OCI-LY1 (cell line): ENCODE measurements at regions not wholly inside any gene's neighbourhood (a gene's known extent, or its start where the extent isn't known, plus 50 kb on each side); places are given as distances from the start of the nearest gene placed in this dataset.

Source experiments
- EZH2 ChIP-seq: fragments of 200-600 bp; sonication (generic), shearing (Covaris generic); IDR thresholded peaks from 2 replicates; pipeline ENCODE4 v1.8.0; 2017; ENCODE audit warnings: borderline replicate concordance, mixed run types, mild to moderate bottlenecking, antibody characterized with exemption, low read length, moderate library complexity, mixed read lengths
- TF ChIP-seq, protein P1 (sequence below): fragments of 200-600 bp; sonication (generic), shearing (Covaris generic); IDR thresholded peaks from 2 replicates; pipeline ENCODE4 v1.5.1; 2017; ENCODE audit warnings: mild to moderate bottlenecking, antibody characterized with exemption, low read length, moderate library complexity, mixed read lengths

- no peak for TF ChIP-seq EZH2
- TF ChIP-seq, protein P1, sequence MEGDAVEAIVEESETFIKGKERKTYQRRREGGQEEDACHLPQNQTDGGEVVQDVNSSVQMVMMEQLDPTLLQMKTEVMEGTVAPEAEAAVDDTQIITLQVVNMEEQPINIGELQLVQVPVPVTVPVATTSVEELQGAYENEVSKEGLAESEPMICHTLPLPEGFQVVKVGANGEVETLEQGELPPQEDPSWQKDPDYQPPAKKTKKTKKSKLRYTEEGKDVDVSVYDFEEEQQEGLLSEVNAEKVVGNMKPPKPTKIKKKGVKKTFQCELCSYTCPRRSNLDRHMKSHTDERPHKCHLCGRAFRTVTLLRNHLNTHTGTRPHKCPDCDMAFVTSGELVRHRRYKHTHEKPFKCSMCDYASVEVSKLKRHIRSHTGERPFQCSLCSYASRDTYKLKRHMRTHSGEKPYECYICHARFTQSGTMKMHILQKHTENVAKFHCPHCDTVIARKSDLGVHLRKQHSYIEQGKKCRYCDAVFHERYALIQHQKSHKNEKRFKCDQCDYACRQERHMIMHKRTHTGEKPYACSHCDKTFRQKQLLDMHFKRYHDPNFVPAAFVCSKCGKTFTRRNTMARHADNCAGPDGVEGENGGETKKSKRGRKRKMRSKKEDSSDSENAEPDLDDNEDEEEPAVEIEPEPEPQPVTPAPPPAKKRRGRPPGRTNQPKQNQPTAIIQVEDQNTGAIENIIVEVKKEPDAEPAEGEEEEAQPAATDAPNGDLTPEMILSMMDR: no peak
Observed at GRCh38 chrX:42546800-42547199, 231.2 kb downstream of the PPP1R2C start.
